GM19372 (cell line): ENCODE measurements at regions not wholly inside any gene's neighbourhood (a gene's known extent, or its start where the extent isn't known, plus 50 kb on each side); places are given as distances from the start of the nearest gene placed in this dataset.
"Not testable (repeated sequence)": the region's sequence is repeated elsewhere in the genome, so short reads cannot be mapped to it uniquely, and the experiment has no call there.

Experiments
- ATAC-seq: cut with Tn5 transposase; IDR thresholded peaks from one replicate; pipeline ENCODE4 v1.9.1; 2021; ENCODE audit warnings: mild to moderate bottlenecking, low read depth, moderate library complexity; ENCODE audit not compliant: unreplicated experiment

- ATAC-seq: no peak
Measured at GRCh38 chr7:94169682-94170081, 165.5 kb upstream of the BET1 start.

- ATAC-seq: peak; percentile 84
Measured at GRCh38 chr7:94170836-94171235, 166.7 kb upstream of the BET1 start.

- ATAC-seq: no peak
Measured at GRCh38 chr7:94173436-94173835, 169.3 kb upstream of the BET1 start.

DNA sequence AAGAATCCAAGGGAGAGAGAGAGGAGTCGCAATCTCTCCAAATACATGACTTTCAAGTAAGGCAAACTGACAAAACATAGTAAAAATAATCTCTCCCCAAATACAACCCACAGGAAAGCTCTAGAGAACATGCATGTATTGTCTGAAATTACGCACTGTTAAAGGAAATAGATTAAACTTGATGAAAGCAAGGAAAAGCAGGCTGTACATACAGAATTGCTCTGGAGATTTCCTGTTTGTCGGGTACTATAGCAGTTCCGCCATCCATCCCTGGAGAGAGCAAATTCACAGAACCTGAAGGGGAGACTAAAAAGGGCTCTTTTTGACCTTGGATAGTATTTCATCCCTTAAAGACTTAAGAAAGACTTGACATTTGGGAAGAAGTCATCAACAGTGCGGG, 170.2 kb upstream of the BET1 start:
- no peak for ATAC-seq

- ATAC-seq: no peak
Measured at GRCh38 chr7:94174956-94175355, 170.8 kb upstream of the BET1 start.

DNA sequence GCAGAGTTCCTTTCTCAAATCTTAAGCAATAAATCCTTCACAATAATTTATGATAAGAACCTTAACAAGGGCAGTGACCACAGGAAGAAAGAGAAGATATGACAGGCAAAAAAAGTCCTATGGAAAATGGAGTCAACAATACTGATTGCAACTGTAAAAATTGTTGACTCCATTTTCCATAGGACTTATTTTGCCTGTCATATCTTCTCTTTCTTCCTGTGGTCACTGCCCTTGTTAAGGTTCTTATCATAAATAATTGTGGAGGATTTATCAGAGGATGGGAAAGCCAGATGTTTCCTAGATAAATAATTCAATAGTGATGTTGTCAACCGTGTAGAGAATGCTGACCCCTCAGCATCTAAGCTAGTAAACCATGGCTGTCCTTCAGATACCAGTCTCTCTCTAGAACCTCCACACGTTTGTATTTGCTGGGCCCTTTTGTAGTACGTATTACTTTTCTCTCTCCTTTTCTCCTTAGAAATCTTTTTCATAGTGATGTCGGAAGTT, 172.6 kb upstream of the BET1 start:
- no peak for ATAC-seq

GRCh38 chr7:94177441-94177840, 173.3 kb upstream of the BET1 start:
- no peak for ATAC-seq

GRCh38 chr7:94178230-94178629, 174.1 kb upstream of the BET1 start:
- peak; percentile 92 for ATAC-seq

- ATAC-seq: no peak
Measured at GRCh38 chr7:94179466-94179865, 175.3 kb upstream of the BET1 start.

GRCh38 chr7:94182066-94182465, 177.9 kb upstream of the BET1 start:
- no peak for ATAC-seq

DNA sequence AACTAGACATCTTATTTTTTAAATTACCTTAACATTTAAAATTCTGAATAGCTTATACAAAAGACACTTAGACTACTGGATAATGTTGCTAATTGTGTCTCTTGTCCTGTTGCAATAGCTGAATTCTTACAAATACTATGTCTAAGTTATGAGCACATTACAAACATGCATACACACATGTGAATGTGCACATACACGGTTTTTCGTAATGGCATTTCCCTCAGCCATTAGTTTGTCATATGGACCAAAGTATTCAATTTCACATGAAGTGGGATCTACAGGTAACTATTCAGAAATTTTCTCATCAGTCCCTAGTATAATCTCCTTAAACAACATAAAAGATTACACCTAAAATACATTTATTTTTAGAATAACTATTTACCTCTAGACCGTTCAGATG, 178.6 kb upstream of the BET1 start:
- ATAC-seq: no peak

DNA sequence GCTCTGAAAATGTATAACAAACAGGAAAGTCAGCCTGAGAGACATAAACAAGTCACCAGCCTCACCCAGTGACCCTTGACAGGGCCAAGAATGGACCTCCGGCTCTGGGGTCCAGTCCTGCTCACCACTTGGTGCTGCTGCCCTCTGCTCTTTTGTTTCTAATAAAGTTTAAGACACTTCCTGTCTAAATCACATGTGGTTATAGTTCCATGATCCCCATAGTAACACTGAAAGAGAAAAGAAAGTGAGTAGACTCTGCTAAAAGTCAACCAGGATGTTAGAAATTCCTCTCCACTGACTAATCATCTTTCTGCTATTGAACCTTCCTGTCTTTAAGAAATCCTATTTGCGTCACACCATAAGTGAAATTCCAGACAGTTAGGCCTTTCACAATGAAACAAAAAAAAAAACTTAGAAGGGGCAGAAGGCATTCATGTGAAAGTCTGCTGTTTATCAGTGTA, 179.2 kb upstream of the BET1 start:
- no peak for ATAC-seq

DNA sequence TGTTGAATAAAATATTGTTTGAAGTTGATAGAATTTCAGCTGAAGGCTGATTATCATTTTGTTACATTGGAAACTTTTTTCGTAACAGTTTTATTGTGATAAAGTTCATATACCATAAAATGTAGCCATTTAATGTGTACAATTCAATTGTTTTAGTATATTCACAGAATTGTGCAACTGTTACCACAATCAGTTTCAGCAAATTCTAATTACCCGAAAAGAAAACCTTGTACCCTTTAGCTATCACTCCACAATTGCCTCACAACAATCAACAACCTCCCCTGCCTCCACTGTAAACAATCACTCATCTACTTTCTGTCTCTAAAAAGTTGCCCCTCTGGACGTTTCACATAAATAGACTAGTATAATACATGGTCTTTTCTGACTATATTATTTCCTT, 179.7 kb upstream of the BET1 start:
- no peak for ATAC-seq

GRCh38 chr7:94188350-94188749, 184.2 kb upstream of the BET1 start:
- ATAC-seq: no peak

- ATAC-seq: no peak
Measured at GRCh38 chr7:94190599-94191061, 186.5 kb upstream of the BET1 start.

DNA sequence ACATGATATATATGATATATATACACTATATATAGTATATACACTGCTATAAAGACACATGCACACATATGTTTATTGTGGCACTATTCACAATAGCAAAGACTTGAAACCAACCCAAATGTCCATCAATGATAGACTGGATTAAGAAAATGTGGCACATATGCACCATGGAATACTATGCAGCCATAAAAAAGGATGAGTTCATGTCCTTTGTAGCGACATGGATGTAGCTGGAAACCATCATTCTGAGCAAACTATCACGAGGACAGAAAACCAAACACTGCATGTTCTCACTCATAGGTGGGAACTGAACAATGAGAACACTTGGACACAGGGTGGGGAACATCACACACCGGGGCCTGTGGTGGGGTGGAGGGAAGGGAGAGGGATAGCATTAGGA, 190.3 kb upstream of the BET1 start:
- not testable (repeated sequence) for ATAC-seq

DNA sequence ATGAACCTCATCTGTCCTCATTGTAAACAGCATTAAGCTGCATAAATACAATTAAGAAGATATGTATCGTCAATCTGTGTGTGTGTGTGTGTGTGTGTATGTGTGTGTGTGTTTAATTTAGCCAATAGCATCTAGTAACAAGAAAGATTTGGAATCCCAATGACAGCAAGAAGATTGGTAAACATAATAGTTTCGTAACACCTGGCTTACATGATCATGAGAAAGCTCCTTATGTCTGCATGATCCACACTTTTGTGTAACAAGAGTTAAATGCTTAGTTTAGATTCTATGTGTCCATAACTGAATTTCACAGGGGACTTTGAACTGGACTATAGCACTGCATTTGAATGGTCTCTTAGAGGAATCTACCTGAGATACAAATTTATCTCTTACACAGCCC, 191.0 kb upstream of the BET1 start:
- no peak for ATAC-seq

- ATAC-seq: no peak
Measured at GRCh38 chr7:94195813-94196212, 191.7 kb upstream of the BET1 start.

DNA sequence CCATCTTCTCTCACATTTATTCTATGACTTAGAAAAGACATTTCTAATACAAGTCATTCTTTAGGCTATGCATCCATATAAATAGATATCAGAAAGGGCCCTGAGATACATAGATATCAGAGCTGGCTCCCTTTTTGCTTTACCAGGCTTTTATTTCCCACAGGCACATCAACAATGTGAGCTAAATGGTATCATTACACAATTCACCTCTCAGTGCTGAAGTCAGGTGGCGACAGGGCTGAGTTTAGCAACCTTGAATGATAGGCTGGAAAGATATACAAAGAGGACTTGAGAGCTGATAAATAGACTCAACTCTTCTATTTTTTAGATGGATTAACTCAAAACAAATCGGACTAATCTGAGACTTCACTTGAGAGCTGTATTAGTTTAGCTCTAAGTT, 189.2 kb upstream of the COL1A2 start:
- ATAC-seq: no peak

DNA sequence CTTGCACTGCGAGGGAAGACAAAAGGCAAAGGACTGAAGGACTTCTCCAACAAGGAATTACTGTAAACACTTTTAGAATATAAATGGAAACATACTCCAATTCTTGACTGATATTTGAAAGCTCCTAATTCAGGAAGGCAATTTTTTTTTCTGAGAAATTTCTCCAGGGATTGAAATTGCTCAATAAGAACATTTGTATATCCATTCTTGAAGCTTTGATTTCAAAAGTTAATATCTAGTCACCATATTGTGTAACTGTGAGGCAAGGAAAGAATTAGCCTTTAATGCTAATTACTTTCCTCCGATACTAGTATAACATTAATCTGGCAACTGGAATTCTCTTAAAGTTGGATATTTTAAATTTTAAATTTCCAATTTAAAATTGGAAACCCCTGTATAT, 188.4 kb upstream of the COL1A2 start:
- ATAC-seq: no peak

DNA sequence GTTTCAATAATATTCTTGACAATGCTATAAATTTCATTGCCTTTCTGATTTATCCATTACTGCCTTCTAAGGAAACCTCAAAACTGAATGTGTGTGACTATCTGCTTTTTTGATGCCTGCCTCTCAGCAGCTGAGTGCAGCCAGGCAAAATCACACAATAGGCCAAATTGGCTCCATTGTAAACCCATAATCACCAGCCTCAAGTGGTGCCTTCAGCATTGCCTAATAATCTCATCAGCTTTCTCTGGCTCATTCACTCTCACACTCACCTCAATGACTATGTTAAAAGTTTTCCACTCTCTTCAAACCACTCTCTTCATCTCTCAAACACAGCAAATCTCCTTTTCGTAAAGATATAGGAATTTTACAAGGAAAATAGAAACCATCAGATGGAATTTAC, 182.5 kb upstream of the COL1A2 start:
- no peak for ATAC-seq

GRCh38 chr7:94216944-94217461, 177.7 kb upstream of the COL1A2 start:
- no peak for ATAC-seq

- no peak for ATAC-seq
Measured at GRCh38 chr7:94217766-94218165, 176.9 kb upstream of the COL1A2 start.
